SW 1271 (cell line): ENCODE measurements at regions not wholly inside any gene's neighbourhood (a gene's known extent, or its start where the extent isn't known, plus 50 kb on each side); places are given as distances from the start of the nearest gene placed in this dataset.

Experiments used
- DNase-seq, 2 experiments: peaks; one replicate each; lab custom pipeline; 2025; lab: John Stamatoyannopoulos, UW

DNA sequence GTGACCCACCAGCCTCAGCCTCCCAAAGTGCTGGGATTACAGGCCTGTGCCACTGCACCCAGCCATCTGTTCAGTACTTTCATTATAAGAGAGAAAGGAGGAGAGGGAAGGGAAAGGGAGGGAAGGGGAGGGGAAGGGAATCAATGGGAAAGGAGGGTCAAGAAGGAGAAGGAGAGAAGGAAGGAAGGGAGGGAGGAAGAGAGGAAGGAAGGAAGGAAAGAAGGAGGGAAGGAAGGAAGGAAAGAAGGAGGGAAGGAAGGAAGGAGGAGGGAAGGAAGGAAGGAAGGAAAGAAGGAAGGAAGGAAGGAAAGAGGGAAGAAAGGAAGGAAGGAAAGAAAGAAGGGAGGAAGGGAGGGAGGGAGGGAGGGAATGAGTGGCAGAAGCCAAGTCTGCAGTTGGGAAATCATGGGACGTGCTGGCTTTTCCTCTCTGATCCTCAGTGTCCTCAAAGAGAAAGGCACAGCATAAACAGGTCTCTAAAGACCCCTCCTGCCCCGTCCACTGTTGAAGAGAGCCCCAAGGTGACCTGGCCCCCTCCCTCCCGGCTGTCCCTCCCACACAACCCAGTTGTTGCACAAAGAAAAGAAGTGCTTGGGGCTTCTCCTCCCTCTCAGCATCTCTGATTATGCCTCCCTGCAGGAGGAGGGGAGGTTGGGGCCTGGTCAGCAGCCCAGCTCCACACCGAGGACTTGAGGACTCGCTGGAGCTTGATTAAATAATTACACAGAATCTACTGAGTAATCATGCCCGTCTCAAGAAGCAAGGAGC is 69.1 kb upstream of the TOP1 start:
- DNase-seq = no peak

DNA sequence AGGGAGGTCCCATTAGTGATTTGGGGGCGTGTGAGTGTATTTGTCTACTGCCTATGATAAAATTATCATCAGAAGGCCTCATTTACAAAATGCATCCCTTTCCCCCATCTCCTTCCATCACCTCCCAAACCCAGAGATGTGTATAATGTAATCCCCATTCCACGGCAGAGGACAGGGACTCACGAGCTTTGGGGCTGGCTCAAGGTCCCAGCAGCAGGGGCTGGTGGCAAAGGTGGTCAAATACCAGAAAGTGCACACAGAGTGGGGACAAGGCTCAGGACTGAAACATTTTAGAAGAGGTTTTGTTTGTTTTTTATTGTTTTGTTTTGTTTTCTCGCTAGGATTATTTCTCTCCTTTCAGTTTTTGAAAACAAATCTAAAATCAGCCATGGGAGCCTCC is 68.5 kb upstream of the TOP1 start:
- DNase-seq = no peak

DNA sequence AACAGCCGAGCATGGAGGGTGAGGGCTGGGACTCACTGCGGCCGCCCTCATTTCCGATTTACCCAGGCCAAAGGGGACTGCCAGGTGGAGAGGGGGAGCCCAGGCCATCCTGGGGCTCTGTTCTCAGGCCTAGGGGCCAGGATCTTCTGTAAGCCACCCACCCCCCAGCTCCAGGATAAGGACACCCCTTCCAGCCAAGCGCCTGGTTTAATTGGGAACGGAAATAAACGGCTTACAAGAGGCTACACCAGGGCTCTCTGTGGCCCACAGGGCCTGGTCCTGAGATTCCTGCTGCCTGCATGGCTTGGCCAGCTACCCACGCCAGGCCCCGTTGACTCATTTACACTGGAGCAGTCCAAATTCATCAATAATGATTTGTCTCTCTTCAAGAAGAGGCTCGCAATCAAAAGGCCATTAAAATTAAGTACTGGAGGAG is 68.1 kb upstream of the TOP1 start:
- no peak for DNase-seq

DNA sequence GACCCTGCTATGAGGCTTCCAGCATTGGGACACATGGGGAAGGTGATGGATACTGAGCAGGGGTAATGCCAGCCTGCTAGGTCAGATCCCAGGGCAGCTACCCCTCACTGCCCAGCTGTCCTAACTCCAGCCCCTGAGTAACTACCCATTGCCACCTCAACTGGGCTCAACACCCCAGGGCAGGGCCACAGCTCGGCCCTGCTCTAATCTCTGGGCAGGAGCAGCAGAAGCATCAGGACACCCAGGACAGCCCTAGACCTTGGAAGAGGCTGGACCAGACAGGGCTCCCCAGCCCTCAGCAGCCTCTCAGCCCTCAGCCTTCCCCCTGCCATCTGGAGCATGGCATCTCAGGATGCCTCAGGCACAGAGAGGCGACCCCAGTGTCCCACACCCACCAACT is 67.4 kb upstream of the TOP1 start:
- DNase-seq = no peak

DNA sequence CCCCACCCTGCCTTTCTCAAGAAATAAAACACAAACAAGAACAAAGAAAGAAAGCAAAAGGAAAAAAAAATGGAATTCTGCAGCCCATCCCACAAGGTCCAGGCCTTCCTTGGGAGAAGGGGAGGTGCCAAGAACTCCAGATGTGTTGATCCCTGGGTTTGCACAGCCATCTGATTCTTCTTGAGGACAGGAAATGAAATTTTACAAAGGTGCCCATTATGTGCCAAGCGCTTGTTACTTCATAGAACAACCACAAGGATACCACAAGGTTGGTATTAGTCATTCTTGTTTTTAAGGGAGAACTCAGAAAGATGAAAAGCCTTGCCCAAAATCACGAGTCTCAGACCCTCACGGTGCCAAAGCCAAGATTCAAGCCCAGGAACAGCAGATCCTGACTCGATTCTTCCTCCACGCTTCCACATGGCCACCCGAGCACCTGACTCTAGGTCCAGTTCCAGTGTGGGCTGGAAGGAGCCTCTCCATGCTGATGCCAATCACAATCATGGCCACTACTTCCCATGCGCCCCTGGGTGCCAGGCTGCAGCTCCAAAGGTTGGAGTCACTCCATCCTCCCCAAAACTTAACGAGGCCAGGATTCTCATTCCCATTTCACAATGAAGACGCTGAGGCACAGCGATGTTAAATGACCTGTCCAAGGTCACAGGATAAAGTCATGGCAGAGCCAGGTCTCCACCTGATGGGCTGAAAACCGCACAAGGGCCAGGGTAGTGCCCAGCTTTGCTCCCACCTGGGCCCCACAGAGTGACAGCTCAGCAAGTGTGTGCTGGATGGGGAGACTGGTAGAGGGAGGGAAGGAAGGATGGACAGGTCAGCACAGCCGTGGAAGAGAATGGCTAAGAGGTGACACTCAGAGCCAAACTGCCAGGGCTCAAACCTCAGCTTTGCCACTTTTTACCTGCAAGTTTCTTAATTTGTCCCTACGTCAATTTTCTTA is 66.7 kb upstream of the TOP1 start:
- DNase-seq = no peak

DNA sequence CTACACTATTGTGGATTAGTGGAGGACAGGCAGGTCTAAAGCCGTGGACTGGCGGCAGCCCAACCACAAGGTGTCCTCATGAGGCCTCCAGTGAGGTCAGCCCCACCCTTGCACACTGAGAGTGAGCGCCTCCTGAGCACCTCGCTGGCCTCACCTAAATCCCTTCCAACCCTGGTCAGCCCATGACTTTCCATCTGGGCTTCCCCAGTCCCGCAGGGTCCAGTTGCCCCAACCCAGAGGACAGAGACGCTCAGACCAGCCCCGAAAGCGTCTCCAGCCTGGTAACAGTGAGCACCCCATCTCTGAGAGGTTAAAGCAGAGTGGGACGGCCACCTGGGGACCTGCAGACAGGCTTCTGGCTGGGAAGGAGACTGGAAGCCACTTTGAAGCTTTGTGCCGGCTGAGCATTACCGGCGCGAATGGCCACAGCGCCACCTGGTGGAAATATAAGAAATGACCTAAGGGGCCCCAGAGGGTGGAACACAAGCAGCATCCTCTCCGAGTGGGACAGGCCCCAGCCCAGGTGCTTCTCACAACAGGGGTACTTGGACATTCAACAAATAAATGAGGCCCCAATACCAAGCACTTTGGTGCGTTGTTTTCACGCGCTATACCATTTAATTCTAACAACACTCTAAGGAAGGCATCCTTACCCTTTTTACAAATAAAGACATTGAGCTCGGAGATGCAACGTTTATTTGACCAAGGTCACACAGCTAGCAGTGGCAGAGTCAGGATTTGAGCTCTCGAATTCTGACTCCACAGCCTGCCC is 65.7 kb upstream of the TOP1 start:
- peak in 1 of 2 experiments; percentile 55 for DNase-seq

DNA sequence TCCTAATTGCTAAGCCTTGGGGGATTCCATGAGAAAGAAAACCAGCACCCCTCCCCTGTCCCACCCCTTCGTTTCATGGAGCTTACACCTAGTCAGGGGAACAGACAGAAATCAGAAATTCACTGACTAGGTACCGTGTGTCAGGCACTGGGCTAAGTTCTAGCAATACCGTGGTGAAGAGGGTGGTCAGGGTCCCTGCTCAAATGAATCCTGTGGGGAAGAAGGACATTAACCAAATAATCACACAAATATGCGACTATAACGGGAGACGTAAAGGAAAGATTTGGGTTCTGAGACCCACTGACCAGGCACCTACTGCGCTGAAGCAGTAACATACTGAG is 65.1 kb upstream of the TOP1 start:
- DNase-seq = no peak

DNA sequence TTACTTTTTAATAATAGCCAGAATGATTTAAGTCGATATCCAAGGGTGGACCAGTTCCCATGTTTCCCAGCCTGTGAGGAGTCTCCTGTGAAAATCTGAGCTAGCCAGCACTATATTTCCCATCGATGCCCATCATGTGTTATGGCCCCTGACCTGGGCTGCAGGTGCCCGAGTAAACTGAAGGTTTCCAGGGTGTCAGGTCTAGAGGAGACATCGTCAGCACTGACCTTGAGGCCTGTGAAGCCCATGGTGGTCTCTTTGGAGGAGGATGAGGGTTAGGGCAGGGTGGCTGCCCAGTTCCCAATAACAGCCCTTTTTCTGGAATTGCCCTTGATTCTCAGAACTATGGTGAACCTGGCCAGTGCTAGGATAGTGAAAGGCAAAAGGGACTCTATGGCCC is 63.0 kb upstream of the TOP1 start:
- no peak for DNase-seq

DNA sequence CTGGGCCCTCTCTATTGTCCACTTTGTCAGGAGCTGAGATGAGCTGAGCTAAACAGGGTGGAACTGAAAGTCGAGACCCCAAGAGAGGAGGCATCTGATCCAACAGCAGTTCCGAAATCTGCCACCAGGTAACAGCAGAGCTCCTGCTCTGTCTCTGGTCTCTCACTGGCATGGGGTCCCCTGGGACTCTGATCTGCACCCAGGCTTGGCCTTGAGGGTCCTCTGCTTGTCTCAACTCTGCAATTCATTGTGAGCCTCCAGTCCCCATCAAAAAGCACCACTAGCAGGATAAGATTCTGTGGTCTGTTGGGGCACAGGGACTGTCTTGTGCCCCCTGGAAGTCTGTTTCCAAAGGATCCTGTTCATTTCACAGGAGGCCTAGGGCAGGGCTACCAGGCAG is 62.5 kb upstream of the TOP1 start:
- DNase-seq = no peak

DNA sequence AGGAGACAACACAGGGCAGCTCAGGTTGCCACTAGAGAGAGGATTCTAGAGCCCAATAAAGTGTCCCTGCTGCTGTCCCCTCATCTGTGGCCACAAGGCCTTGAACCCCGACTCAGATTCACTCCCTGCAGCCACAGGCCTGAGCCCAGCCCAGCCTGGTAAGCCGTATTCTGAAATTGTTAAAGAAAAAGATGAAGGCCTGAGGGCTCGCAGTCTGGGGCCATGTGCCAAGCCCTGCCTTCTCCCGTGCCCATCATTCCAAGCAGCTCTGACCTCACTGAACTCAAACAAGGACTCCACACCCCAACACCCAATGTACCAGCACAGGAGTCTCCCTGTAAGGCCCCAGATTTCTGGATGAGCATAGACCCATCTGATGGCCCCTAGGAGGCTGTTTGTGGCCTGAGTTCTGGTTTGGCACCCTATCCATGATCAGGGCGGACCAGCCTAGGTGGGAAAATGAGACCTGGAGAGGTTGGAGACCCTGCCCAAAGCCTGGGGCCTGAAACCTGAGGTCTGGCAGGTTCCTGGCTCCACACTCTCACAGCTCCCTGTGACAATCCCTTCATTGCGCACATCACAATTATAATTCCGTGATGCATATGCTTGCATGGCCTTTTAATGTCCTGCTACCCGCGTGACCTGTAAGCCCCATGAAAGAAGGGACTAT is 62.0 kb upstream of the TOP1 start:
- DNase-seq = no peak

DNA sequence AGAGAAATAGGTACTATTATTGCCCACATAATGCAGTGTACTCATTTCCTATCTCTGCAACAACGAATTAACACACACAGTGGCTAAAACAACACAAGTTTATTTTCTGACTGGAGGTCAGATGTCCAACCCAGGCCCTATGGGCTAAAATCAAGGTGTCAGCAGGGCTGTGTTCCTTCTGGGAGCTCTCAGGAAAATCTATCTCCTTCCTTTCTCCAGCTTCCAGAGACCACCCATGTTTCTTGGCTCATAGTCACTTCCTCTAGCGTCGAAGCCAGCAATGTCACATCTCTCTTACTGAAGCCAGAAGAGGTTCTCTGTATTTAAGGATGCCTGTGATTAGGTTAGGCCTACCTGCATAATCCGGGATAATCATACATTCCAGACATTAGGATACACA is 60.9 kb upstream of the TOP1 start:
- no peak for DNase-seq

DNA sequence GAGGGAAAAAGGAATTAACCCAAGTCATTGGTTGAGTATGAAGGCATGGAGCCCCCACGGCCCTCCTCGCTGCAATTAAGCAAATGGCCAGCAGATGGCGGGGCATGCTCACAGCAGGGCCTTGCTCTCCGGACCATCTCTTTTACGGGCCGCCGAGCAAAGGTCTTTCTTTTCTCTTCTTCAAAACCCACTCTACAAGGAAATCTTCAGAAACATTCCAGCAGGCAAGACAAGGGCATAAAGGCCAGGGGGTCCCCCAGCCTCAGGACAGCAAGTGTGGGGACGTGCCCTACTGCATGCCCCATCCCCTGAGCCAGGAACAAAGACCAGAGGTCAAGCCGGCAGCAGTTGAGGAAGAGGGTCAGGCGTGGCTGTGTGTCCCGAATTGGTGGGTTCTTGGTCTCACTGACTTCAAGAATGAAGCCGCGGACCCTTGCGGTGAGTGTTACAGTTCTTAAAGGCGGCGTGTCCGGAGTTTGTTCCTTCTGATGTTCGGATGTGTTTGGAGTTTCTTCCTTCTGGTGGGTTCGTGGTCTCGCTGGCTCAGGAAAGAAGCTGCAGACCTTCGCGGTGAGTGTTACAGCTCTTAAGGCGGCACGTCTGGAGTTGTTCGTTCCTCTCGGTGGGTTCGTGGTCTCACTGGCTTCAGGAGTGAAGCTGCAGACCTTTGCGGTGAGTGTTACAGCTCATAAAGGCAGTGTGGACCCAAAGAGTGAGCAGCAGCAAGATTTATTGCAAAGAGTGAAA is 59.6 kb upstream of the TOP1 start:
- DNase-seq = peak in 1 of 2 experiments; percentile 38

DNA sequence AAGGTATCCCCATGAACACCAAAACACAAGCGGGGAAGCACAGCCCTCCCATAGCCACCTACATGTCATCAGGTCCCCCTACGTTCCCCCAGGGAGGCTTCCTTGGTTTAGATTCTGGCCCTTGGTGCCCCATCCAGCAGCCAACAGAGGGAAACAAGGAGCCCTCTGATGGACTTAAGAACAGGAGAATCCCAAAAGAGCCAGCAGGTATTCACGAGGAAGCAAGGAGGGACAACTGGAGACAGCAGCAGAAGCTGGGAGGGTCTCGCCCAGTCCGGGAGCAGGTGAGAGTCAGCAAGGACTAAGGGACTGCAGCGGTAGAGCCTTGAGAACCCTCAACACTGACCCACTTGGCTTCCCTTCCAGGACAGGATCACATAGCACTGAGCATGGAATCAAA is 58.4 kb upstream of the TOP1 start:
- no peak for DNase-seq

DNA sequence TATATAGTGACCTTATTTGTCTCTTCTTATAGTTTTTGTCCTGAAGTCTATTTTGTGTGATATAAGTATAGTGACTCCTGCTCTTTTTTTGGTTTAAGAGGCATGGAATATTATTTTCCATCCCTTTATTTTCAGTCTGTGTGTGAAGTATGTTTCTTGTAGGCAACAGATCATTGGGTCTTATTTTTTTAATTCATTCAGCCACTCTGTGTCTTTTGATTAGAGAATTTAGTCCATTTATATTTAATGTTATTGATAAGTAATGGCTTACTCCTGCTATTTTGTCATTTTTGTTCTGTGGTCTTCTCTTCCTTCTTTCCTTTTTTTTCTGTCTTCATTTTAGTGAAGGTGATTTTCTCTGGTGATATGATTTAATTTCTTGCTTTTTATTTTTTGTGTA is 51.4 kb upstream of the TOP1 start:
- DNase-seq = no peak

DNA sequence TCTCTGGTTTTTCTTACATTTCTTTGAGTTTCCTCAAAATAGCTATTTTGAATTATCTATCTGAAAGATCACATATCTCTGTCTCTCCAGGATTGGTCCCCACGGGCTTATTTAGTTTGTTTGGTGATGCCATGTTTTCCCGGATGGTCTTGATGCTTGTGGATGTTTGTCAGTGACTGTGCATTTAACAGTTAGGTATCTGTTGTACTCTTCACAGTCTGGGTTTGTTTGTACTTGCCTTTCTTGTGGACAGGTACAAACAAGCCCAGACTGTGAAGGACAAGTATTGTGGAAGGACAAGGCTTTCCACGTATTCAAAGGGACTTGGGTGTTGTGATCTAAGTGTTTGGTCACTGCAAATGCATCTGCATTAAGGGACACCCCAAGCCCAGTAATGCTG is 49.9 kb upstream of the TOP1 start:
- no peak for DNase-seq
